GM12891 (cell line): ENCODE measurements at regions not wholly inside any gene's neighbourhood (a gene's known extent, or its start where the extent isn't known, plus 50 kb on each side); places are given as distances from the start of the nearest gene placed in this dataset.

Experiments
- DNase-seq: peaks from one replicate; pipeline ENCODE4 v3.0.0; 2011; ENCODE audit warnings: low spot score; ENCODE audit not compliant: insufficient read length
- FAIRE-seq: peaks from 2 replicates; lab custom pipeline; 2011; peaks lifted over from hg19 to GRCh38; lab: Jason Lieb, UNC
- PAX5 ChIP-seq: IDR thresholded peaks from 2 replicates; pipeline ENCODE4 v1.6.1; 2011; ENCODE audit warnings: low read length, moderate library complexity, mild to moderate bottlenecking; ENCODE audit not compliant: insufficient read depth, severe bottlenecking
- POLR2A ChIP-seq: IDR thresholded peaks from 2 replicates; pipeline ENCODE4 v1.6.1; 2011; ENCODE audit warnings: low read depth, low read length, control low read depth
- POLR2AphosphoS5 ChIP-seq: IDR thresholded peaks from 2 replicates; pipeline ENCODE4 v1.6.1; 2011; ENCODE audit warnings: low read depth, low read length, control low read depth
- POU2F2 ChIP-seq: IDR thresholded peaks from 2 replicates; pipeline ENCODE4 v1.6.1; 2011; ENCODE audit warnings: low read depth, mild to moderate bottlenecking, control low read depth, low read length, moderate library complexity
- SPI1 ChIP-seq: IDR thresholded peaks from 2 replicates; pipeline ENCODE4 v1.6.1; 2011; ENCODE audit warnings: low read depth, low read length, control low read depth
- TAF1 ChIP-seq: IDR thresholded peaks from 2 replicates; pipeline ENCODE4 v1.6.1; 2011; ENCODE audit warnings: low read depth, low read length, control low read depth

DNA sequence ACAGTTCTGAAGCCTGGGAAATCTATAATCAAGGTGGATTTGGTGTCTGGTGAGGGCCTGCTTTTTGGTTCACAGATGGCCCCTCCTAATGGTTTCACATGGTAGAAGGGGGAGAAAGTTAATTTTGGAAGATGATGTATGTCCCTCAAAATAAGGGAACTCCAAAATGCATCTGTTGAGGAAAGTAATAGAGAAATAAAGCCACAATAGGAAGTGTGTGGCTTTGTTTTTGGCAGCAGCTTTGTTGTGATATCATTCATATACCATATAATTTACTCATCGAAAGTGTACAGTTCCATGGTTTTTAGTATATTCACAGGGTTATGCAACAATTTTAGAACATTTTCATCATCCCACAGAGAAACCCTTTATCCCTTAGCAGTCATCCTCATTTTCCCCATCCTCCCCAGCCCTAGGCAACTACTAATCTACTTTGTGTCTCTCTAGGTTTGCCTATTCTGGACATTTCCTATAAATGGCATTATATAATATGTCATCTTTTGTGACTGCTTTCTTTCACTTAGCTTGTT lies 274.0 kb upstream of the FAM98A start:
- TF ChIP-seq PAX5 = no peak
- no peak for TF ChIP-seq TAF1
- no peak for TF ChIP-seq SPI1
- TF ChIP-seq POLR2AphosphoS5 = no peak
- TF ChIP-seq POLR2A = no peak
- FAIRE-seq = no peak

DNA sequence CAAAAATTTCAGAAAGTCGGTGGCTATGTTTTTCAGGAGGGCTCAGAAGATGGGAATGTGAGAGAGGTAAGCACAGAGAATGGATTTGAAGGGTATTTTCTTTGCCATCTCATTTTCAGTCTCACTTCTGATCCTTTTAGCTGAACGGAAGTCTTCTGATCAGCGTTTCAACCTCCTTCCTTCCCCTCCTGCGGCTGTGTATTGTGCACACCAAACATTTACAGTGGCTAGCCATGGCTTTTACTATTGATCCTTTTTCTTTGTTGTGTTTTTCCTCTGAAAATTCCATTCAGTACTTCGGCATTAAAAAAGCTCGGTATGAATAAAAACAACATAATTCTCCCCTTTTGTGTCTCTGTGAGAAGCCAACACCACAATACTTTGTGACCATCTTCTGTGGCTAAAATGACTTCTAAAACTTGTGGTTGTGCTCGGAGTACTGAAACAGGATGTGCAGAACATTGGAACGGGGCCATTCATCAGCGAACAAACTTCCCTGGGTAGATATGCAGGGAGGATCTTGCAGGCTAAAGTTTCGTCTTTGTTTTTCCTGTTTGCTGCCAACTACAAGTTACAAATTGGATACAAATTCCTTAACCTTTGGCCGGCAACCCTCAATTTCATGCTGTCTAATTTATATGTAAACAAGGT lies 260.8 kb upstream of the FAM98A start:
- DNase-seq (no peak), FAIRE-seq (no peak)
- TF ChIP-seq SPI1 (no peak), PAX5 (no peak), POLR2AphosphoS5 (no peak), TAF1 (no peak), POU2F2 (no peak), POLR2A (no peak)

More for the DNA sequence above, 274.0 kb upstream of the FAM98A start:
- DNase-seq = no peak

DNA sequence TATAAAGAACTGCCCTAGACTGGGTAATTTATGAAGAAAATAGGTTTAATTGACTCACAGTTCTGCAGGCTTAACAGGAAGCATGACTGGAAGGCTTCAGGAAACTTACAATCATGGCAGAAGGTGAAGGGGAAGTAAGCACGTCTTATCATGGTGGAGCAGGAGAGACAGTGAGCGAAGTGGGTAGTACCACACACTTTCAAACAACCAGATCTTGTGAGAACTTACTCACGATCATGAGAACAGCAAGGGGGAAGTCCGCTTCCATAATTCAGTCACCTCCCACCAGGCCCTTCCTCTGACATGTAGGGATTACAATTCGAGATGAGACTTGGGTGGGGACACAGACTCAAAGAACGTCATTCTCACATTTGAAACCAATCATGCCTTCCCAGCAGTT lies 260.1 kb upstream of the FAM98A start:
- no peak for FAIRE-seq
- TF ChIP-seq PAX5 = no peak
- no peak for TF ChIP-seq POLR2A
- TF ChIP-seq POU2F2 = no peak
- no peak for TF ChIP-seq TAF1
- TF ChIP-seq SPI1 = no peak
- TF ChIP-seq POLR2AphosphoS5 = no peak
- no peak for DNase-seq

DNA sequence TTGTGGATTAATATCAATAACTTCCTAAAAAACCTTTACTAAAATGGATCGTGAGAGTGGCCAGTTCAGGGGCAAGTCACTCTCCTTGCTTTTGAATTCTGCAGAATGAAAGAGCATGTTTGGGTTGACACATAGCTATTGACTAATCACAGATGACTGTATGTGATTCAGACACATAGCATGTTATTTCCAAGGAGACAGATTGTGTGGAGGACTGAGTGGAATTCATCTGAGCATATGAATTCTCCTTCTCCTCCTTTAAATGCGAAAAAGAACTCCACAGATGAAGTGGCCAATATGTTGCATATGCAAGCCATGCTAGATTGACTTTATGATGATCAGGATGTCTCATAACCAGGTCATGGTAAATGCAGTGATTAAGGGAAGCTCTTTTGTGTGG lies 249.4 kb upstream of the FAM98A start:
- TF ChIP-seq POLR2AphosphoS5 (no peak), POLR2A (no peak), TAF1 (no peak), POU2F2 (no peak), PAX5 (no peak), SPI1 (no peak)
- no peak for FAIRE-seq

DNA sequence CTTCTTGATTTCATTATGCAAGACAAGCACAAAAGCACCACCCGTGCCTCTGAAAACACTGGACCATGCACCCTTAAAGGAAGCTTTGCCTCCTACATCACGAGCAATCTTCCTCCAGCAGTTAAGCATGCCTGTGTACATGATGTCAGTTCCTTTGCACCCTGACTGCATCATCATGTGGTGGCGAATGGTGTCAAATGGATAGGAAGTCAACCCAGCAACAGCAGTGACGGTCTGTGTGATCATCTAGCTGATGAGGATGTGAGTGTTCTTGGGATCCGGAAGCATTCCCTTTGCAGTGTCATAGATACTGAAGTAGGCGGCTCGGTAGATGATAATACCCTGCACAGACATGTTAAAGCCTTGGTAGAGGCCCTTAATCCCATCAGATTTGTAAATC lies 240.7 kb upstream of the FAM98A start:
- DNase-seq = no peak
- TF ChIP-seq POLR2A (no peak), PAX5 (no peak), POU2F2 (no peak), POLR2AphosphoS5 (no peak), TAF1 (no peak), SPI1 (no peak)
- FAIRE-seq = no peak

More for the DNA sequence above, 249.4 kb upstream of the FAM98A start:
- DNase-seq = no peak

DNA sequence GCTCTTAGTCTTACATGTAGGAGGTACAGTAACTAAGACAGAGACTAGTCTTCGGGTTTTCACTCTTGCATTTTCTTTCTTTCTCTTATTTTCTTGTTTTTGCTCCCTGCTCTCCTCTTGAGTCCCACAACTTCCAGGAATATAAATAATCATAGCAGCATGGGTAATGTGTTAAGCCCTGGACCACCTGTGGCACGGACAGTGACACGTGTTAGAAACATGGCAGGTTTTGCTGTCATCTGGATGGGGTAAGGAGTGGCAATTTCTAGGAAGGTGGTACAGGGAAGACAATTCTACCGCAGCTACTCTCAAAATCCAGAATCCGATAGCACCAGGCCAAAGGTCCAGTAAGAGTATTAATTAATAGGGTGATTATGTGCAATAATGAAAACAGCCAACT lies 237.5 kb upstream of the FAM98A start:
- DNase-seq = no peak
- FAIRE-seq = no peak
- TF ChIP-seq POLR2A (no peak), POLR2AphosphoS5 (no peak), POU2F2 (no peak), SPI1 (no peak), PAX5 (no peak), TAF1 (no peak)

DNA sequence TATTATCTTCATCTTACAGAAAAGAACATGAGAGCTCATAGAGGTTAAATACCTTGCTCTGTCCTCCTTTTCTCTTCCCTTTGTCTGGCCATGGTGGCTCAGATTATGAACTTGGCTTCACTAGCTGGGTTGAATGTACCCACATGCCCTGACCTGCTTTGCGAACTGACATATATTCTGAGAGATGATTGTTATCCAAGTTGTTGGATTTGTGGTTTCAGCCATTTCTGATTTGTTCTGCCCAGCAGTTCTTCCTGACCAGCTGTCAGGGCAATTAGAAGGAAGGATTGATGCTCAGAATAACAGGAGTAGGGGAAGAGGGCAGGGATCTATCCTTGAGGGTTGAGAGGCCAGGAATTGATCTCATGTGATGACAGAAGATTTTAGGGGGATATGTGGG lies 236.8 kb upstream of the FAM98A start:
- no peak for FAIRE-seq
- TF ChIP-seq POLR2AphosphoS5 (no peak), SPI1 (no peak), POU2F2 (no peak), TAF1 (no peak)

DNA sequence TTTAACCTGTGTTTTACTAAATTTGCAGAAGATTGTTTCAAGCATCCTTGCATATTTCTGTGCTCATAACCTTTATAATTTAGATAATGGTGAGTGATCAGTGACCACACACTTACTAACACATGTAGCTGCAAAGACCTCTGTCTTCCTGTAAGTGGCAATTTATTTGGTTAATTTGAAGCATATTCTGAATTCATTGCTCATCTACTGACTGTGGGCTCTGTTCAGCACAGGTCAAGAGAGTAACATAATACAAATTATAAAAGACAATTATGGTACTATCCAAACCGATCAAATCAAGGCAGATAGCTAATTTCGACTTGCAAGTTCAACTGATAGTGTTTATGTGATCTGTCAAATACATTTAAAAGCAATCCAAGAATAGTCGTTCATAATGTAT lies 223.9 kb upstream of the FAM98A start:
- no peak for FAIRE-seq
- TF ChIP-seq POLR2AphosphoS5 = no peak
- no peak for DNase-seq

More for the DNA sequence above, 236.8 kb upstream of the FAM98A start:
- DNase-seq = no peak

DNA sequence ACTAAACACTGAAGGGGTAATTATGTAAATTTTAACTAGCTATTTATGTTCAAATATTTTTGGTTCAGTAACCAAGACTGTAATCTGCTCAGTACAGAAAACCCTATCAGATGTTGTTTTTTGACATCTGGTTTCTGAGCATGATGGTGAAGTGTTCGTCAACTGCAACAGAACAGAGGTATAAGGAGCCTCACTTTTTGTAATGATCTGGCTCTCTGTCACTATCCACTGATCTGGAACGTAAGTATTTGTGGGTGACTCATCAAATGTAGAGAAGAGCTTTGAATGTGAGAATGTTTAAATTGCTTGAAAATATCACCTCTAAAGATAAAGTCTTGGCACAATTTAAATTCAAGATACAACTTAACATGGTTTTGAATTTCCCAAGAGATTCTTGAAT lies 213.6 kb upstream of the FAM98A start:
- DNase-seq (no peak), FAIRE-seq (no peak)
- no peak for TF ChIP-seq TAF1

DNA sequence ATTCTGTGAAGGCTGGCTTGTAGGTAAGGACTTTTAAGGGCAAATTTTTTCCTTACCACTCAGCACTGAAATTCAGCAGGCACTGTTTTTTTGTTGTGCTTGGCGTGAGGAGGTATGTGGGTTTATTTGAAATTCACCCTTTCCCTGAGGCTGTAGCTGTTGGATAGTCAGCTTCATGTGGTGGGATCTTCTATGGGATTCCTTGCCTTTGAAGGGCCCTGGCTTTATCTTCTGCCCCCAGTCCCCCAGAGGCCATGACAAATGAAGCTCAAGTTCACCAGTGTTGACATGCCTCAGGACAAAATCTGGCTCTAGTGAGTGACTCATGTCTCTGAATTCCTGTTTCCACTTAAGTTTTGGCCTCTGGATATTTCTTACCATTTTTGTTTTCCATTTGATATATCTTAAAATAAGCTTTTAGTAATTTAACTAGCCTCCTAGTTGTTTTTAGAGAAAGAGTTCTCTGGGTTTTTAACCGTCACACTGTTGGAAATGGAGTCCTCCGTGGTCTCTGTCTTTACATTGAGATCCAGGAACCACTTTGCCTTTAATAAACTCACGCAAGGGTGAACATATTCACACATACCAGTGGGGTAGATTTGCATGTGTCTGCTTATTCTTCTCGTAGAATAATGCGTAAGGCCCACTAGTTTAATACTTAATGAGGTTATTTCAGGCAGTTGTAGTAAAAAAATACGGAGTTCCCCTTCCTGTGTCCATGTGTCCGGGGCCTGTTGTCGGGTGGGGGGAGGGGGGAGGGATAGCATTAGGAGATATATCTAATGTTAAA lies 211.1 kb upstream of the FAM98A start:
- FAIRE-seq = no peak
- TF ChIP-seq PAX5 (no peak), TAF1 (no peak)
- no peak for DNase-seq

DNA sequence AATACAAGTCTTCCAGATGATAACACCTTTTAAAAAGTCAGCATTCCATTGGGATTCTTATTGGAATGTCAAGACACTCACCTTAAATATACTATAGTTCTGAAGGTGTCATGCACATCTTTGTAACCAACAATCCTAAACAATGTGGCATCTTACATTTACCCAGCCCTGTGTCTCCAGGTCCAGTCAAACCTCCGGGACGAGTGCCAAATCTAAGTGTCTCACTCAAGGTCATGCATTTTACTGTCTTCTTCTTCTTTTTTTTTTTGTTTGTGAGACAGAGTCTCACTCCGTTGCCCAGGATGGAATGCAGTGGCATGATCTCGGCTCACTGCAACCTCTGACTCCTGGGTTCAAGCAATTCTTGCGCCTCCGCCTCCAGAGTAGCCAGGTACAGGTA lies 206.9 kb upstream of the FAM98A start:
- DNase-seq = no peak
- no peak for TF ChIP-seq SPI1
- TF ChIP-seq POLR2AphosphoS5 = no peak
- TF ChIP-seq TAF1 = no peak
- no peak for TF ChIP-seq POU2F2
- no peak for TF ChIP-seq POLR2A
- no peak for TF ChIP-seq PAX5
- no peak for FAIRE-seq
